DND-41 (cell line): ENCODE measurements at regions not wholly inside any gene's neighbourhood (a gene's known extent, or its start where the extent isn't known, plus 50 kb on each side); places are given as distances from the start of the nearest gene placed in this dataset.

ENCODE experiments used
- CTCF ChIP-seq: IDR thresholded peaks from 2 replicates; pipeline ENCODE4 v1.5.1; 2012; ENCODE audit warnings: borderline replicate concordance, low read length, moderate library complexity, mild to moderate bottlenecking; ENCODE audit not compliant: poor library complexity, severe bottlenecking; ENCODE audit errors: extremely low read depth
- EZH2 ChIP-seq: IDR thresholded peaks from 3 replicates; pipeline ENCODE4 v1.6.1; 2012; ENCODE audit warnings: borderline replicate concordance, low read depth, mild to moderate bottlenecking, moderate library complexity, low read length, inconsistent platforms; ENCODE audit not compliant: severe bottlenecking

GRCh38 chr7:142481548-142481947 lies 223.7 kb upstream of the PRSS58 start:
- TF ChIP-seq CTCF (peak; percentile 45), EZH2 (no peak)
